COLO668 (cell line): ENCODE measurements at regions not wholly inside any gene's neighbourhood (a gene's known extent, or its start where the extent isn't known, plus 50 kb on each side); places are given as distances from the start of the nearest gene placed in this dataset.
"Not testable (repeated sequence)": the region's sequence is repeated elsewhere in the genome, so short reads cannot be mapped to it uniquely, and the experiment has no call there.

ENCODE experiments used
- DNase-seq: peaks from one replicate; lab custom pipeline; 2025; ENCODE audit not compliant: unreplicated experiment; lab: John Stamatoyannopoulos, UW

- no peak for DNase-seq
Observed at GRCh38 chr3:102297072-102297658, 137.7 kb upstream of the ZPLD1 start.

DNA sequence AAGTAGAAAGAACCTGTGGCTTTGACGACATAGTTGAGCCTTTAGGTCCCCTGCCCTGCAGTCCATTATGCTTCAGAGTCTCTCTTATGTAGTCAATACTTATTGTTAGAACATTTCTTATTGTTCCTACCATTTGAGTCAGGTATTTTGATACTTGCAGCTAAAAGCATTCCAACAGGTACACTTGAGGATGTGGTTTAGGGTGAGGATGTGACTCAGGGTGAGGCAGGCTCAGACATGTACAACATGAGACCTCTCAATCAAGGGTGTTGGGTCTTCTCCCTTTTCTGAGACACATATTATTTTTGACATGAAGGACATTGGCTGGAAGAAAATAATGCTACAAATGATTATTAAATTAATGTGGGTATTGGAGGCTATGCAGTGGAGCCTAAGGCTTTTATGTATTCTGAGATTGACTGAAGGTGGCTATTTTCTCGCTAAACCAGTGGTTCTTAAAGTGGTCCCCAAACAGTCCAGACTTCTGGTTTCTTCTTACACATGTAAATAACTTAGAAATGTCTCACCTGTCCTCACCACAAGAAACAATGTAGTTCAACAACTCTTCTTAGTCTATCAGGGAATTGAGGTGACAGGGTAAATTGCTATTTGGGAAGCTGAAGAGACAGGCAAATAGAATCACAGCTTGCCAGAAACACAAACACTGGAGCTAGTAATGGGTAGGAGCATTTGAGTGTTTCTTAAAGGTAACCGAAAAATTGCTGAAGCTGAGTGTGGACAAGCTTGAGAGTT lies 135.5 kb upstream of the ZPLD1 start:
- no peak for DNase-seq

DNA sequence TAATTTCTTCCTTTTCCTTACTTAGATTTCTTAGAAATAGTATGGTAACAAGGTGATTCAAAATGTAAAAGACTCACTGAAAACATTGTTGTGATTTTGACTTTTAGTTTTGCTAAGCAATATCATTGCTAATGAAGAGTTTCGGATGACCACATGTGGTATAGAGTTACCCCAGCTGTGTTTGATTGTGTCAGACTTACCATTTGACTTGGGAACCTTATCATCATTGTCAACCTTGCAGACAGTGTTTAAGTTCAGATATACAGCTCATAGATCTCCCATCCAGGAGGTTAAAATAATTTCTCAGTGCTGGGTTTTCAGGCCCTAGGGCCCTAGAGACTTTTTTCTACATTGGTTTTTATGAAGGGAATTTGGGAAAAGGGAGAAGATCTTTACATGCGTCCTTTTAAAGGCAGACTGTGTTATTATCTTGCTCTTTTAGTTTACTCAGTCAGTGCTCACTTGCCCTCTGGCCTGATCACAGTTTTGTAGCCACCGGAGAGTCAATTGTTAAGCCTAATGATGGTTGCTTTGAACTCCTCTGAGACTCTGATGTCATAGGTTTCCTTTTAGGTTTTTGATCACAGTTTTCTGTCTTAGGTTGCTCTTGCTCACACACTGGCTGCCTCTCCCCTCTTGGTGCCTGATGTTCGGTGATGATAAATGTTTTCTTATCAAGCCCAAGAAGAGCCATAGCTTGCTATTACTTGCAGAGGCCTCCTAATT lies 133.5 kb upstream of the ZPLD1 start:
- DNase-seq, result no peak

DNA sequence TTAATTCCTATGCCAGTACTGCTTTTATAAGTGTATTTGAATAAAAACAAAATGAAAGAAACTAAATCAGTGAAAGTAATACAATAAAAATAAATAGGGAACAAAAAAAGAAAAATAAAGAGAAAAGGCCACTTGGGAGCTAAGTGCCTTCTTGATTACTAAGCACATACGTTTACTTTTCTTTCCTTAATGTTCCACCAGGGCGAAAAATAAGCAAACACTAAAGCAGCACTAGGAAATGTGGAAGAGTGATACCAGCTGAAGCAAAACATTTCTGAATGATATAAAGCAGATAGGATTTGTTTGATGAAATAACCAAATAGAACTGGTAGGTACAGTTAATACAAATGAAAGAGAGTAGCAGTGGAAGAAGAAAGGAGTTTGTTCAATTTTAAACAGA lies 132.8 kb upstream of the ZPLD1 start:
- no peak for DNase-seq

DNA sequence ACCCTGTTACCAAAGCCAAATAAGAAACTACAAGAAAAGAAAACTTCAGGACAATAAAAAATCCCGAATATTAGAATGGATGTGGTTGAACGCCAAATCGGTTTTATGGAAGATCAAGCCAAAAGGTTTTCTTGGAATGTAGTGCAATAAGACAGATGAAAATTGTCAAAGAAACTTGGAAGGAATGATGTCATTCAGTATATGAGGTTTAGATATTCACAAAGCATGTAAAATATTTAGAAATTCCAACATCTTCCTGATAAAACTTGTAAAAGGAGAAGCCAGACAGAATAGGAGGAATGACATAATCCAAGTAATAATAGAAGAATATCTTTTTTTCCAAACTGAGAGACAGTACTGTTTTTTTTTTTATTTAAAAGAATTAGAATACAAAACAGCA lies 130.3 kb upstream of the ZPLD1 start:
- DNase-seq, result no peak

GRCh38 chr3:102307442-102307841 lies 127.4 kb upstream of the ZPLD1 start:
- no peak for DNase-seq

GRCh38 chr3:102329066-102329465 lies 105.7 kb upstream of the ZPLD1 start:
- no peak for DNase-seq

- DNase-seq, result no peak
Observed at GRCh38 chr3:102329561-102329960, 105.3 kb upstream of the ZPLD1 start.

DNA sequence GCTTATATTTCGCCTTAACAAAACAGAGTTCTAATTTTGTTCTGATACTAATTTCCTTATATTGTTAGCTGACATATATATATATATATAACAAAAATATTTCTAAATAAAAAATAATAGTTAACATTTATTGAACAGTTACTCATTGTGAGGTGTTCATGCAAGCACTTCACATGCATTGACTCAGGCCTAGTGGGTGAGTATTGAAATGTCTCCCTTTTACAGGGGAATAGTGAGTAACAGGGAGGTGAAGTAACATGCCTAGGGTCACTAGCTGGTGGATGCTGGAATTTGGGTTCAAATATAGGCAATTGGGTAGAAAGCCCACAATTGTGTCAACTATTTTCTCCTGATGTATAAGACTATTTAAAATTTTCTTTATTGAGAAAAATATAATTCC lies 102.6 kb upstream of the ZPLD1 start:
- no peak for DNase-seq

- no peak for DNase-seq
Observed at GRCh38 chr3:102332934-102333333, 101.9 kb upstream of the ZPLD1 start.

- no peak for DNase-seq
Observed at GRCh38 chr3:102336130-102336529, 98.7 kb upstream of the ZPLD1 start.

- no peak for DNase-seq
Observed at GRCh38 chr3:102339671-102340070, 95.1 kb upstream of the ZPLD1 start.

DNA sequence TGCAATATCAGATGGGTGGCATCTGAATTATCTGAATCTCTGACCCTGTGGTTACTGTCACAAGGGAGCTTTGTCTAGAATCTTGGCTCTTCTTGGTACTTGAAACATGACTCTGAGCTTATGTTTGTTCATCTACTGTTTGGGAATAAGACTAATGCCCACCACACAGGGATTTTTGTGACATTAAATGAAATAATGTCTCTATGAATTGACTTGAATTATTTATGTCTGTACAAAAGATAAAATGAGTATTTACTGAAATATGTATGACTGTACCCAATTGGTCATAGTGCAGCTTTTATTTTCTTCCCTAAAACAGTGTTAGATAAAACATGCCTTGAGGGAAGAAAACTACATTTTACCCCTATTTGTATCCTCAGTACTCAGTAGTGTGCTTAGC lies 87.9 kb upstream of the ZPLD1 start:
- DNase-seq, result no peak

DNA sequence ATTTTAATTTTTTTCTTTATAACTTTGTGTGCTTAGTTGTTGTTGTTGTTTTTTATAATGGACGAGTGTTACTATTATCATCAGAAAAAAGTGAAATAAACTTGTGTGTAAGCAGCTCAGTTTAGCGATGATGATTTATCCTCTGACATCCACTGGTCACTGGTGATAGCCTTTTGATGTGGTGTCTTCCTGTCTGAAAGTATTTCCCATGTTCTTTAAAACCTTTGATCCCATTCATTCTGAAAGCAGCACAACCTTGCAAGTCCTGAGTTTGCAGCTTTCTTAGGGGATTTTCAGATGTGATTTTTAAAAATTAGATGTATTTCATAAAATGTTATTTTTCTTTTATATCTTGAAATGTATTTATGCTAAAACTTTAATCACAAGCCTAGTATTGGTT lies 85.9 kb upstream of the ZPLD1 start:
- no peak for DNase-seq

DNA sequence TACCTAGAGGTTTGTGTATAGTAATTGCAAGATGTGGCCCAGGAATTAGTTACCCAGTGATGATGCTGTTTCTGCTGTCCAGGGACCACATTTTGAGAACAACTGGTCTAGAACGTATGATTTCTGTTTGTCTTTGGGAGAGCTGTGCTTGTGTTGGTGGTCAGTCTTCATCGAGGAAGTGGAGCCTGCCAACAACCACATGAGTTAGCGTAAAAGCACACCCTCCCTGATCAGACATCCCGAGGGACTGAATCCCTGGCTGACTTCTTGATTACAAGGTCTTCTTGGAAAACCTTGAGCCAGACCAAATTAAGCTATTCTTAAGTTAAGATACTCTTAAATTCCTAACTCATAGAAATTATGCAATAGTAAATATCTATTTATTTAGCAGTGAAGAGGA lies 81.7 kb upstream of the ZPLD1 start:
- no peak for DNase-seq

DNA sequence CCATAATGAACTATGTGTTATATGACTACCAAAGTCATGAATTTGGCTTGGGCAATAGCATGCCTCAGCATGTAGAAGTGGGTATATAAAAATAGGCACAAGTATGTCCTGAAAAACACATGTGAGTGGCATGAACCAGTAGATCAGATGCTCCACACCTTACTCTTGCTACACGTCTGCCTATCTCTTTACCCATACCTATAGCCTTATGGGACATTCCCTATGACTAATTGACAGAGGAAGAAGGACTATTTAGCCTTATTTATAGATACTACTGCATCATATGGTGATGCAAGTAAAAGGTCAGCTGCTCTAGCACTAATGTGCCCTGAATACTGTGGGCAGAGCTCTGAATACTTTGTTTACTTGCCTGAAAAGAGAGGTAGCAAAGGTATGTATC lies 81.0 kb upstream of the ZPLD1 start:
- no peak for DNase-seq

DNA sequence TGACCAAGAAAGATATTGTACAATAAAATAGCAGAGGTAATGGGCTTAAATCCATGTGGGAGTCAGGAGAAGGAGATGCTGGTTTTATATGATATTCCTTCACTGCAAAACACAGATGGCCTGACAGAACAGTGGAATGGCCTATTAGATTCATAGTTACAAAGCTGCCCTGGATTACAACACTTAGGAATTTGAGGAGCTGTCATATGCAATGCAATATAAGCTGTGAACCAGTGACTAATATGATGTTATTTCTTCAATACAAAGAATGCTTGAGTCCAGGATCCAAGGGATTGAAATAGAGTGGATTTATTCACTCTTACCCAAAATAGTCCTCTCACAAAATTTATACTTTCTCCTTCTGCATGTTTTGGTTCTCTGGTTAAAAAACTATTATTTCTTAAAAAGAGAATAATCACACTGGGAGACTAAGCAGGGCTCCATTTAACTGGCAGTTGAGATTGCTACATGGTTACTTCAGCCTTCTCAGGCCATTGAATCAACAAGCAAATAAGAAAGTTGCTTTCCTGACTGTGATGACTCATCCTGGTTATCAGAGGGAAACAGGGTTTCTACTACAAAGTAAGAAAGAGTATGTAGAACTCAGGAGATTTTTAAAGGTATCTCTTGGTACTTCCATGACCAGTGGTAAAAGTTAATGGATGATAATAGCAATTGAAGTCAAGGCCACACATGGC lies 79.8 kb upstream of the ZPLD1 start:
- no peak for DNase-seq

DNA sequence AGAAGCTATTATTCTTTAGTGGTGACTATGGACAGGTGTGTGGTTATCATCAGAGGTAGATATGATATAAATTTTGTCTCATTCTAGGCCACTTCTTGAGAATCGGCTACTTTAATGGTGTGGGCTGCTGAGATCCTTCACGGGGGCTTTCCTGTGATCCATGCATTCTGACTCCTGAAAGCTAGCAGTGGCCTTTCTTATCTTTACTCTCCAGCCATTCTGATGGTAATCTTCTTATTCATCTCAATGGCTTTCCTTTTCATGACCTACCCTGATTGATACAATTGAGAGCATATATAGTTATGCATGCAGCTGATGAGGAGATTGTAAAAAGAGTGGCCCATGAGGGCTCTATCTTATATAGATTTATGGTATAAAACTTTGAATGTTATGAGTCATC lies 78.3 kb upstream of the ZPLD1 start:
- DNase-seq, result no peak

- DNase-seq, result not testable (repeated sequence)
Observed at GRCh38 chr3:102357313-102357712, 77.5 kb upstream of the ZPLD1 start.

DNA sequence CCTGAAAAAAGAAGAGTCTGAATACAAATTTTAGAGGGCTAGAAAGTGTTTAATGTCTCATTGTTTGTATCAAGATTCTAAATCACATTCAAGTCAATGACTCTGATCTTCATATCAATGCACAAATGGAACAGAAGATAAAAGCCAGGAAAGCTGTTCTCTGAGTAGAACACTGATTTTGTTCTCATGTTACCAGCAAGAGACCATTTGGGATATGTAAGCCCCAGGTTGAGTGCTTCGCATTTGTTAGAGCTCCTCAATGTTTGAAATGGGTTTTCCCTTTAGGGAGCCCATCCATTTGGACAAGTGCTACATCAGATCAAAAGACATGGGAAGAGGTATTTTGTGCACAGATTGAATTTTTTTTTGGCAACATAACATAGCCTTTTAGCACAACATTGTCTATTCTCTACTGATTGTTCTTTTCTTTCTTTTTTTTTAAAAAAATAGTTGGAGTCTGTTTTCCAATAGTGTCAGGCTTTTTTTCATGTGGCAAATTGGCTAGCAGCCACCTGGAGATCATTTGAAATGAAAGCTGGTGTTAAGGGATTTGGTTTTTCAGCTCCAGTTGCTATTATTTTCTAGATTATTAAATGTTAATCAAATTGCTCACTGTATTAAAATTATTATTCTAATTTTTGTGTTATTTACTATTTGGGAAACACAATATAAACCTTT lies 74.5 kb upstream of the ZPLD1 start:
- DNase-seq, result no peak

DNA sequence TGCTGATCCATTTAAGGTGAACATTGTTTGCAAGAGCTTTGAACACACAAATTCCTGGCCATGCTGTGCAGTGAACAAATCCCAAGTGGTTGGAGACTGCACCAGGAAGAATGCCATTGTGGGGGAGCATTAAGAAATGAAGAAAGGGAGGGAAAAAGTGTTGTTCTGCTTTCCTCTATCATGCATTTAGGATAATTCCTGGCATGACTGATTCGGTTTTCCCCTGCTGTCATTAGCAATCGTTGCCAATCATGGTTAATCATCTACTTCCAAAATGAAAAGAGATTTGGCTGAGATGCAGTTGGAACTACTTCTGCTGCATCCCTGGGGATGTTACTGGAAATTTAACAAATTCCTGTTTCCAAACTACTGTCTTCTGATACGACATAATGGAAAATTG lies 73.7 kb upstream of the ZPLD1 start:
- DNase-seq, result no peak
